ENCODE measurements at regions not wholly inside any gene's neighbourhood (a gene's known extent, or its start where the extent isn't known, plus 50 kb on each side); places are given as distances from the start of the nearest gene placed in this dataset.
"Not testable (repeated sequence)": the region's sequence is repeated elsewhere in the genome, so short reads cannot be mapped to it uniquely, and the experiment has no call there.

GRCh38 chr9:110096674-110097073, 111.3 kb downstream of the C9orf152 start:
- H3K36me3 ChIP-seq (ENCODE audit: control insufficient read depth in 2 of 2, extremely low read depth in 1 of 2, insufficient read depth in 2 of 2, low read length in 2 of 2); H3K27ac ChIP-seq (ENCODE audit: insufficient read depth, low read depth, low read length); H2AFZ ChIP-seq (ENCODE audit: low read depth, low read length); dilution Hi-C loops (cut with MboI; ENCODE audit: extremely low pct_ligation_motif_present, low sequenced_read_pairs); H3K27me3 ChIP-seq (ENCODE audit: control insufficient read depth in 2 of 2, insufficient read depth in 2 of 2, low read length in 2 of 2); H3K9me3 ChIP-seq (replicated peaks; ENCODE audit: control insufficient read depth, insufficient read depth, low read length); H3K9ac ChIP-seq (replicated peaks; ENCODE audit: extremely low read depth, insufficient read depth, low read length); H3K4me2 ChIP-seq (ENCODE audit: insufficient read depth, low read length); BruUV-seq (replicated peaks); H3K4me3 ChIP-seq (replicated peaks in 1 of 3; ENCODE audit: insufficient read depth in 1 of 3, low read depth in 1 of 3, low read length in 3 of 3); intact Hi-C loops (cut with micrococcal nuclease); FAIRE-seq; CTCF ChIA-PET; DNase-seq (ENCODE audit: low read depth, low spot score); H3K9me1 ChIP-seq (replicated peaks; ENCODE audit: control insufficient read depth, extremely low read depth, insufficient read depth, low read length); H4K20me1 ChIP-seq (replicated peaks; ENCODE audit: control insufficient read depth, extremely low read depth, insufficient read depth, low read length); POLR2A ChIA-PET: not testable (repeated sequence)
- Histone ChIP-seq H3K79me2 (ENCODE audit: control insufficient read depth, insufficient read depth, low read length) (peaks cover 88% of the 10 kb centered on the region), H3K4me1 (ENCODE audit: control insufficient read depth, extremely low read depth, insufficient read depth, low read length) (peaks cover 17% of the 10 kb centered on the region)

GRCh38 chr9:110099236-110100095, 108.5 kb downstream of the C9orf152 start:
- Histone ChIP-seq H3K4me1 (ENCODE audit: control insufficient read depth, extremely low read depth, insufficient read depth, low read length) (peaks cover 17% of the 10 kb centered on the region), H4K20me1 (replicated peaks; ENCODE audit: control insufficient read depth, extremely low read depth, insufficient read depth, low read length) (peaks cover 8% of the 10 kb centered on the region), H3K36me3 (ENCODE audit: control insufficient read depth in 2 of 2, extremely low read depth in 1 of 2, insufficient read depth in 2 of 2, low read length in 2 of 2) (peaks cover 4 to 9% of the 10 kb centered on the region in 2 experiments), H3K27me3 (ENCODE audit: control insufficient read depth in 2 of 2, insufficient read depth in 2 of 2, low read length in 2 of 2) (no peaks in the 10 kb centered on the region), H3K9me1 (replicated peaks; ENCODE audit: control insufficient read depth, extremely low read depth, insufficient read depth, low read length) (no peaks in the 10 kb centered on the region), H3K27ac (ENCODE audit: insufficient read depth, low read depth, low read length) (peak overlapping the region; percentile 7), H3K9me3 (replicated peaks; ENCODE audit: control insufficient read depth, insufficient read depth, low read length) (no peaks in the 10 kb centered on the region), H2AFZ (ENCODE audit: low read depth, low read length) (no peak overlapping the region), H3K4me3 (replicated peaks in 1 of 3; ENCODE audit: insufficient read depth in 1 of 3, low read depth in 1 of 3, low read length in 3 of 3) (no peak overlapping the region), H3K79me2 (ENCODE audit: control insufficient read depth, insufficient read depth, low read length) (peaks cover 87% of the 10 kb centered on the region), H3K9ac (replicated peaks; ENCODE audit: extremely low read depth, insufficient read depth, low read length) (no peak overlapping the region), H3K4me2 (ENCODE audit: insufficient read depth, low read length) (peak overlapping the region; percentile 6)
- DNase-seq (ENCODE audit: low read depth, low spot score) (peak; percentile 80), FAIRE-seq (no peak)
- dilution Hi-C loops (cut with MboI; ENCODE audit: extremely low pct_ligation_motif_present, low sequenced_read_pairs), result no loop called here
- CTCF ChIA-PET, result interaction anchor here (1.5 to 2.3 kb wide), 4 partner anchors 9 to 196 kb away, joined by 5 to 10 read pairs (median 6); no protein-coding TSS in a partner anchor
- POLR2A ChIA-PET, result no interaction called here
- no TSS peak for BruUV-seq (replicated peaks)
- TF ChIP-seq MYC (IDR thresholded peaks at IDR 0.05; ENCODE audit: low read depth, low read length) (no peak), FOS (IDR thresholded peaks at IDR 0.05; ENCODE audit: borderline replicate concordance, insufficient read depth, low read length) (peak; percentile 9), JUN (IDR thresholded peaks at IDR 0.05; ENCODE audit: borderline replicate concordance, insufficient read depth, insufficient read length, low read depth) (no peak)
- intact Hi-C loops (cut with micrococcal nuclease), result loop anchor here (2.0 to 5.0 kb wide), 2 partner anchors 15 to 422 kb away; no protein-coding TSS in a partner anchor

Measured in endothelial cell of umbilical vein (primary cell).